ENCODE measurements at regions not wholly inside any gene's neighbourhood (a gene's known extent, or its start where the extent isn't known, plus 50 kb on each side); places are given as distances from the start of the nearest gene placed in this dataset.

DNA sequence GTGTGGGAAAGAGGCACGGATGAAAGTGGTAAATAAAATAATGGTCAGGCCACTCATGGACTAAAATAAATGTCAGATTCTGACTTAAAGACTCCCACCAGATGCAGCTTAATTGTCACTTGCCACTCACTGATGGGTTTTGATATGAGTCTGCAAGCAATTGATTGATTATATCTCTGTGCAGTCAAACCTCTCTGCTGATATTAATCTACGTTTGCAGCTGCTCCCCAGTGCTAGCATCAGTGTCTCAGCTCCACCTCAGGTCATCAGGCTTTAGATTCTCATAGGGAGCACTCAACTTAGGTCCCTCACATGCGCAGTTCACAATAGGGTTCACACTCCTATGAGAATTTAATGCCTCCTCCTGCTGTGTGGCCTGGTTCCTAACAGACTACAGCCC is 195.3 kb downstream of the B3GLCT start:
- TF ChIP-seq POLR2A (IDR thresholded peaks at IDR 0.05) (no peak), CTCF (IDR thresholded peaks at IDR 0.05) (no peak)
